Neuronal stem cell (in vitro differentiated cells): ENCODE measurements at regions not wholly inside any gene's neighbourhood (a gene's known extent, or its start where the extent isn't known, plus 50 kb on each side); places are given as distances from the start of the nearest gene placed in this dataset.

Experiments
- DNase-seq: peaks from one replicate; pipeline ENCODE4 v3.0.0-alpha.2; 2013; ENCODE audit warnings: low spot score
- H2AFZ ChIP-seq: one replicate; pipeline ENCODE4 v1.6.1; 2013; ENCODE audit warnings: mild to moderate bottlenecking, low read length, inconsistent platforms
- H2AK5ac ChIP-seq: 2 replicates; pipeline ENCODE4 v1.6.1; 2013; ENCODE audit warnings: low read depth, mild to moderate bottlenecking, inconsistent platforms, low read length, moderate library complexity, mixed read lengths
- H2BK120ac ChIP-seq: 2 replicates; pipeline ENCODE4 v1.6.1; 2013; ENCODE audit warnings: low read depth, mild to moderate bottlenecking, inconsistent platforms, low read length, moderate library complexity, mixed read lengths
- H2BK12ac ChIP-seq: one replicate; pipeline ENCODE4 v1.6.1; 2013; ENCODE audit warnings: low read length, inconsistent platforms
- H2BK15ac ChIP-seq: 2 replicates; pipeline ENCODE4 v1.6.1; 2013; ENCODE audit warnings: mild to moderate bottlenecking, low read length, inconsistent platforms, mixed read lengths
- H2BK5ac ChIP-seq: one replicate; pipeline ENCODE4 v1.6.1; 2013; ENCODE audit warnings: inconsistent platforms, mild to moderate bottlenecking, low read length, moderate library complexity
- H3K14ac ChIP-seq: one replicate; pipeline ENCODE4 v1.6.1; 2013; ENCODE audit warnings: low read length, inconsistent platforms
- H3K18ac ChIP-seq: 2 replicates; pipeline ENCODE4 v1.6.1; 2013; ENCODE audit warnings: low read length, inconsistent platforms
- H3K23ac ChIP-seq: 2 replicates; pipeline ENCODE4 v1.6.1; 2013; ENCODE audit warnings: low read depth, mild to moderate bottlenecking, mixed read lengths, low read length, inconsistent platforms; ENCODE audit not compliant: poor library complexity
- H3K27ac ChIP-seq: replicated peaks from 3 replicates; pipeline ENCODE4 v1.5.1; 2013; ENCODE audit warnings: low read length, inconsistent platforms
- H3K27me3 ChIP-seq, 3 experiments: 2 replicates each; pipeline ENCODE4 v1.6.1; 2013; ENCODE audit warnings: low read length in 3 of 3, mild to moderate bottlenecking in 2 of 3, inconsistent platforms in 1 of 3, low read depth in 1 of 3, mixed read lengths in 1 of 3, moderate library complexity in 1 of 3; ENCODE audit not compliant: control insufficient read depth in 3 of 3, insufficient read depth in 3 of 3
- H3K36me3 ChIP-seq, 2 donors: replicated peaks in 1 of 2; 2 replicates each; pipeline ENCODE4 v1.6.1; 2013; ENCODE audit warnings: low read length in 2 of 2; ENCODE audit not compliant: control insufficient read depth in 2 of 2, insufficient read depth in 2 of 2
- H3K4ac ChIP-seq: 2 replicates; pipeline ENCODE4 v1.6.1; 2013; ENCODE audit warnings: inconsistent platforms, mild to moderate bottlenecking, low read length, moderate library complexity
- H3K4me1 ChIP-seq, 2 donors: 1 replicate in 1 of 2; 2 replicates in 1 of 2; pipeline ENCODE4 v1.6.1; 2013; ENCODE audit warnings: low read length in 2 of 2, low read depth in 1 of 2; ENCODE audit not compliant: control insufficient read depth in 2 of 2, insufficient read depth in 1 of 2
- H3K4me2 ChIP-seq: one replicate; pipeline ENCODE4 v1.6.1; 2013; ENCODE audit warnings: mild to moderate bottlenecking, low read length, inconsistent platforms; ENCODE audit not compliant: insufficient read depth, poor library complexity, severe bottlenecking
- H3K4me3 ChIP-seq, 2 donors: 2 replicates each; pipeline ENCODE4 v1.5.1; 2013; ENCODE audit warnings: low read length in 2 of 2, mild to moderate bottlenecking in 2 of 2, inconsistent platforms in 1 of 2, moderate library complexity in 1 of 2
- H3K79me1 ChIP-seq: one replicate; pipeline ENCODE4 v1.6.1; 2013; ENCODE audit warnings: low read depth, mild to moderate bottlenecking, inconsistent platforms, low read length, moderate library complexity
- H3K9ac ChIP-seq: one replicate; pipeline ENCODE4 v1.6.1; 2013; ENCODE audit warnings: mild to moderate bottlenecking, low read depth, low read length, inconsistent platforms; ENCODE audit not compliant: poor library complexity
- H3K9me3 ChIP-seq, 2 donors: replicated peaks in 1 of 2; 2 replicates each; pipeline versions ENCODE3 to v1.6.1; 2013; ENCODE audit warnings: low read length in 2 of 2, mild to moderate bottlenecking in 2 of 2, inconsistent platforms in 1 of 2, low read depth in 1 of 2, mixed read lengths in 1 of 2, moderate library complexity in 1 of 2; ENCODE audit not compliant: control insufficient read depth in 2 of 2, insufficient read depth in 1 of 2
- H4K8ac ChIP-seq: one replicate; pipeline ENCODE4 v1.6.1; 2013; ENCODE audit warnings: low read depth, mild to moderate bottlenecking, inconsistent platforms, low read length, moderate library complexity
- H4K91ac ChIP-seq: one replicate; pipeline ENCODE4 v1.6.1; 2013; ENCODE audit warnings: low read length, low read depth, mild to moderate bottlenecking, inconsistent platforms; ENCODE audit not compliant: poor library complexity
- WGBS, 2 donors: extraction: QIAGEN DNeasy Blood & Tissue Kit; methylation state at CpG; one replicate each; pipeline ENCODE4 v1.1.7; 2013; ENCODE audit warnings: missing lambda C conversion rate in 2 of 2, mixed read lengths in 1 of 2; ENCODE audit not compliant: insufficient read length in 2 of 2, insufficient replicate concordance in 1 of 2; ENCODE audit errors: extremely low coverage in 2 of 2; 5-methylcytosine and 5-hydroxymethylcytosine counted together

- H2BK120ac ChIP-seq = no peak overlapping the region
- no peak for DNase-seq
- H3K4me1 ChIP-seq = peaks cover 0 to 5% of the 10 kb centered on the region in 2 donors
- H4K91ac ChIP-seq = no peak overlapping the region
- H3K4ac ChIP-seq = no peak overlapping the region
- no peaks in the 10 kb centered on the region for H3K27me3 ChIP-seq
- no peak overlapping the region for H3K4me2 ChIP-seq
- no CpG with 5 or more reads among the region's 1 CpG for WGBS, 2 donors
- no peaks in the 10 kb centered on the region for H3K9me3 ChIP-seq
- no peak overlapping the region for H2BK15ac ChIP-seq
- H2AFZ ChIP-seq = no peak overlapping the region
- H2BK12ac ChIP-seq = no peak overlapping the region
- no peak overlapping the region for H3K23ac ChIP-seq
- no peak overlapping the region for H3K14ac ChIP-seq
- H2AK5ac ChIP-seq = no peak overlapping the region
- H2BK5ac ChIP-seq = no peak overlapping the region
- H3K79me1 ChIP-seq = no peaks in the 10 kb centered on the region
- no peak overlapping the region for H3K18ac ChIP-seq
- H3K27ac ChIP-seq = no peak overlapping the region
- no peak overlapping the region for H3K9ac ChIP-seq
- H4K8ac ChIP-seq = no peak overlapping the region
- H3K4me3 ChIP-seq = no peak overlapping the region
- H3K36me3 ChIP-seq = no peaks in the 10 kb centered on the region
Measured at GRCh38 chr6:133683308-133683580, 205.7 kb upstream of the TCF21 start.

GRCh38 chr6:133683606-133684005 is 205.3 kb upstream of the TCF21 start:
- no peak overlapping the region for H3K14ac ChIP-seq
- no peak overlapping the region for H3K23ac ChIP-seq
- H3K79me1 ChIP-seq = no peaks in the 10 kb centered on the region
- H2AFZ ChIP-seq = no peak overlapping the region
- H3K4me3 ChIP-seq = no peak overlapping the region
- H4K8ac ChIP-seq = no peak overlapping the region
- no peaks in the 10 kb centered on the region for H3K27me3 ChIP-seq
- no peak overlapping the region for H3K18ac ChIP-seq
- peaks cover 0 to 5% of the 10 kb centered on the region in 2 donors for H3K4me1 ChIP-seq
- no peak overlapping the region for H2BK5ac ChIP-seq
- no peak overlapping the region for H3K4me2 ChIP-seq
- H3K9ac ChIP-seq = no peak overlapping the region
- H4K91ac ChIP-seq = no peak overlapping the region
- H2AK5ac ChIP-seq = no peak overlapping the region
- WGBS, 2 donors = no CpG with 5 or more reads among the region's 2 CpGs
- H2BK12ac ChIP-seq = no peak overlapping the region
- no peaks in the 10 kb centered on the region for H3K36me3 ChIP-seq
- H3K9me3 ChIP-seq = no peaks in the 10 kb centered on the region
- H2BK15ac ChIP-seq = no peak overlapping the region
- no peak overlapping the region for H3K27ac ChIP-seq
- no peak overlapping the region for H2BK120ac ChIP-seq
- no peak overlapping the region for H3K4ac ChIP-seq
- no peak for DNase-seq

GRCh38 chr6:133688705-133689492 is 200.0 kb upstream of the TCF21 start:
- Histone ChIP-seq H3K27ac (no peak overlapping the region), H3K4me2 (no peak overlapping the region), H3K27me3 (no peaks in the 10 kb centered on the region), H2BK5ac (no peak overlapping the region), H2BK12ac (no peak overlapping the region), H4K8ac (no peak overlapping the region), H3K4me1 (no peaks in the 10 kb centered on the region), H3K18ac (no peak overlapping the region), H3K4me3 (no peak overlapping the region), H4K91ac (no peak overlapping the region), H2BK15ac (no peak overlapping the region), H3K79me1 (no peaks in the 10 kb centered on the region), H3K36me3 (no peaks in the 10 kb centered on the region), H3K9me3 (no peaks in the 10 kb centered on the region), H2AFZ (no peak overlapping the region), H3K14ac (no peak overlapping the region), H2BK120ac (no peak overlapping the region), H3K23ac (no peak overlapping the region), H3K9ac (no peak overlapping the region), H2AK5ac (no peak overlapping the region), H3K4ac (no peak overlapping the region)
- no peak for DNase-seq
- no CpG with 5 or more reads among the region's 5 CpGs for WGBS, 2 donors

- no peak for DNase-seq
- H2BK12ac ChIP-seq = no peak overlapping the region
- H2BK5ac ChIP-seq = no peak overlapping the region
- H3K4me2 ChIP-seq = no peak overlapping the region
- no peak overlapping the region for H3K9ac ChIP-seq
- no peak overlapping the region for H2BK15ac ChIP-seq
- H4K91ac ChIP-seq = no peak overlapping the region
- H3K27ac ChIP-seq = no peak overlapping the region
- H2AK5ac ChIP-seq = no peak overlapping the region
- WGBS, 2 donors = no CpG with 5 or more reads among the region's 5 CpGs
- no peak overlapping the region for H3K14ac ChIP-seq
- no peaks in the 10 kb centered on the region for H3K4me1 ChIP-seq
- H3K79me1 ChIP-seq = no peaks in the 10 kb centered on the region
- H3K4ac ChIP-seq = no peak overlapping the region
- H2BK120ac ChIP-seq = no peak overlapping the region
- no peak overlapping the region for H4K8ac ChIP-seq
- H3K36me3 ChIP-seq = no peaks in the 10 kb centered on the region
- H3K27me3 ChIP-seq = no peaks in the 10 kb centered on the region
- peak overlapping the region in 1 of 2 donors; percentile 44 for H3K4me3 ChIP-seq
- no peaks in the 10 kb centered on the region for H3K9me3 ChIP-seq
- no peak overlapping the region for H3K23ac ChIP-seq
- no peak overlapping the region for H2AFZ ChIP-seq
- no peak overlapping the region for H3K18ac ChIP-seq
Measured at GRCh38 chr6:133689863-133690262, 199.1 kb upstream of the TCF21 start.
